GM18907 (cell line): ENCODE measurements at regions not wholly inside any gene's neighbourhood (a gene's known extent, or its start where the extent isn't known, plus 50 kb on each side); places are given as distances from the start of the nearest gene placed in this dataset.
"Not testable (repeated sequence)": the region's sequence is repeated elsewhere in the genome, so short reads cannot be mapped to it uniquely, and the experiment has no call there.

Experiments
- ATAC-seq: cut with Tn5 transposase; IDR thresholded peaks from one replicate; pipeline ENCODE4 v1.9.1; 2021; ENCODE audit warnings: mild to moderate bottlenecking, moderate library complexity; ENCODE audit not compliant: unreplicated experiment

DNA sequence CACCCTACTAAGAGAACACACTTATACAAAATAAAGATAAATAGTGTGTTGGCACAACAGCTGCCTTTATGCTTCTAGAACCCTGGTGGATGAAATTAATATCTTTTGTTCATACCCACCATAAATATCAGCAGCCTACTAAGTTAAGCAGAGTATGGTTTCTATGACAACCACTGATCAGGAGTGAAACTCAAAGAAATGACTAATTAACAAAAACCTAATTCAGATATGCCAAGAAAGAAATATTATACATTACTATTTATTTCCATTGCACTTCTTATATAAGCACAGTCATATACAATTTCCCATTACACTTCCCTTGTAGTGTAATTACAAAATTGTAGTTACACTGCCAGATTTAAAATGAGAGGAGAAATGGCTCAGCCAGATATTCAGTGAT, 164.1 kb upstream of the CDKN3 start:
- no peak for ATAC-seq

DNA sequence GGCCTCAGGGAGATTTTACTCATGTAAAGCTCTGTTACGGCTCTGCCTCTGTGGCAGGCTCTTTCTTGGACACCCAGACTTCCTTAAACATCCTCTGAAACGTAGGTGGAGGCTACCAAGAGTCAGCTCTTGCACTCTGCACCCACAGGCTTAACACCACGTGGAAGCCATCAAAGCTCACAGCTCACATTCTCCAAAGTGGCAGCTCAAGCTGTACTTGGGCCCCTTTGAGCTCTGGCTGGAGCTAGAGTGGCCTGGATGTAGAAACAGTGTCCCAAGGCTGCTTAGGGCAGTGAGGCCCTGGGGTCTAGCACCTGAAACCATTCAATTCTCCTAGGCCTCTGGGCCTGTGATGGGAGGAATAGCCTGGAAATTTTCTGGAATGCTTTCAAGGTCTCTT, 155.3 kb upstream of the CDKN3 start:
- no peak for ATAC-seq

DNA sequence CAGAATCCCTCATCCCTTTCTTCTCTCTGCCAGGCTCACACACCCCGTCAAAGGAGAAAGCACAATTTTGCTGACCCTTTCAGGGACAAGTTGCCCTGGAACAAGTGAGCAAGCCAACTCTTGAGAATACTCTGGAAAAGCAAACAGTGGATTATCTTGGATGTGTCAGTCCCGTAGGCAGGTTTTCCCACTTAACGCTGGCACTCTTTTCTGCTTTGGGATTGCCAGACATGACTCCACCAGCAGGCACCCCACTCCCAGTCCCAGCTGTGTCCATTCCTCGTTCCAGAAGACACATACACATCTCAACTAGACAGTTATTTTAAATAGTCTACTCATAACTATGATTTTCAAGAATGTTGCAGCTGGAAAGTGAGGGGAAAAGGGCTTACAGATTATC, 145.5 kb upstream of the CDKN3 start:
- no peak for ATAC-seq

DNA sequence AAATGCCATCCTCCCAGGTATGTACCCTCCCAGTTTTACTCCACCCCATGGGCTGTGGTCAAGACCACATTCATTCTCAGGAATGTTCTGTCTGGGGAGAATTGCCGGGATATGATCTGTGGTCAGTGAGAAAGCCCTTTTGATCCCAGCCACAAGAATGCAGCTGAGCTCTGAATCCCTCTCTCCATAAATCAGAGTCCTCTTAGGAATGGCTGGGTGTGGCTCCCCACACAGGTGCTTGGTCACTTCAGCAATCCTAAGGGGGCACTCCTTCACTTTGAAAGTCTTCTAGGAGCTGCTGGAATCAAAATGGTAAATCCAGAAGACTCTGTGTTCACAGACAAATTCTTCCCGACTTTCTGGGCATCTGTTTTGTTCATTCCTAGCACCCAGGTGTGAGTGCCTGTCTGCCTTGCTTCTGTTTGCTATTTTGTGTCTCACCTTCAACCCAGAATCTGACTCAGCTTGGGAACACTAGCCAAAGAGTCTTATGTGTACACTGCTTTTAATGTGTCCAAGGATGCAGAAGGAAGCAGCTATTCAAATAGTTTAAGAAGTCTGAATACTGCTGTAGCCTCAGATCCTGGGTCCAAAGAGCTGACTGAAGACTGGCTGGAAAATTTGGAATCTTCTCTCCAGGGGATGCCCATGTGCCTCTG, 144.6 kb upstream of the CDKN3 start:
- ATAC-seq, result no peak

DNA sequence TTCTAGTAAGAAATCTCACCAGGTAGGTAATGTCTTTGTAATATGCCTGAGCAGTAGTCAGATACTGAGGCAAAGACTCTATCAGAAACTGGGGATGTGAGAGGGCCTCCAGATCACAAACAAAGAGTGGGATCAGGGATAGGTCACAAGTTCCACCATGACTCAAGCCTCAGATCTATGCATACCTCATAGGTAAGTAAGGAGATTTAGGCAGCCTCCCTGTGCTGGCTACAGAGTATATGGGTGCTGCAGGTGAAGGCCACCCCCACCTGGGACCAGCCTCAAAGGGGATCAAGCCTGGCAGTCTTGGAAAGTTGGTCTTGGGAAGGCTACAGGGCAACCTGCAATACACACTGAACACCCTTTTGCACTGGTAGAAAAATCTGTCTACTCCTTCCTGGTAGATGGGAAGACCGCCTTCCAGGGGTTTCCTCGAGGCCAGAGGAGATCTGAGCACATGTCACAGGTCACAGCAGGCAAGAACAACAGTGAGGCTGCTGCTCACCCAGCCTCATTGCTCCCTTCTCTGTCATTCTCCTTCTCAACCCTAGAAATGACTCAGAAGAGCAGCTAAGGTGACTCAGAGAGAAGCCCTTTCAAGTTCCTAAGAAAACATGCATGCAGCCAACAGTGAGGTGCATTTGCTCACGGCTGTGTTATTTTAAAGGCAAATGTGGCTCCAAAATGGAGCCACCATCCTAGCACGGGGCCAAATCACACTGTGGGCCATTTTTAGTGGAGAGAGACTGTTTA, 143.4 kb upstream of the CDKN3 start:
- no peak for ATAC-seq

DNA sequence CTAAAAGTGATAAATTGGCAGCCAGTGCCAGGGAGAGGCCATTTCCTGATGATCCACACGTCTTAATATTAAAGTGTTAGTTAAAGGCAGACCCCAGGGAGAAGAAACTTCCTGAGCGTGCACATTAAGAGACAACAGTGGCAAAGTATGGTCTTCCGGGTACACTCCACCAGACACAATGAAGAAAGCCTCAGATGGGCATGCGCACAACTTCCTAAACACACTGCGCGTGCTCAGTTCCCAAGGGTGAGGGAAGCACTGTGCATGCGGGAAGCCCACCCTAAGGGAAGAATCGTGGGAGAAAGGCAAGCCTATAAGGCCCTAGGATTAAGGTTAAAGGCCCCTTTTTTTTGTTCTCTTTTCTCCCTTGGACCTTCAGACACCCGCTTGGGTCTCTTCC, 140.7 kb upstream of the CDKN3 start:
- ATAC-seq, result no peak

DNA sequence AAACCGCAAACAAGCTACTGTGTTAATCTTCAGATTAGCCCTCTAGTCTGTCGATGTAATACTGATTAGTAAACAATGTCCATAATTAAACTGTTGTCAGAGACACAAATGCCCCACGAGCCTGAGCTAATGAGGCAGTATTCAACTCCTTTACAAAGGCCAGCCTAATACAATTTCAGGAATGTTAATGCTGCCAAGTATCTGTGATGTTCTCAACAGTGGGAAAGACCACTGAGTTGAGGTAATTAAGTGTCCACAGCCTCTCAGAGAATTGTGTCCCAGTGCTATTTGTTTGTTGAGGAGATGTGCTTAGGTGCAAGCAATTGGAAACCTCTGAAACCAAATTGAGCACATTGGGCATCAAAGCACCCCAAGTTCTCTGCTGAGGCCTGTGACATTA, 139.4 kb upstream of the CDKN3 start:
- no peak for ATAC-seq

DNA sequence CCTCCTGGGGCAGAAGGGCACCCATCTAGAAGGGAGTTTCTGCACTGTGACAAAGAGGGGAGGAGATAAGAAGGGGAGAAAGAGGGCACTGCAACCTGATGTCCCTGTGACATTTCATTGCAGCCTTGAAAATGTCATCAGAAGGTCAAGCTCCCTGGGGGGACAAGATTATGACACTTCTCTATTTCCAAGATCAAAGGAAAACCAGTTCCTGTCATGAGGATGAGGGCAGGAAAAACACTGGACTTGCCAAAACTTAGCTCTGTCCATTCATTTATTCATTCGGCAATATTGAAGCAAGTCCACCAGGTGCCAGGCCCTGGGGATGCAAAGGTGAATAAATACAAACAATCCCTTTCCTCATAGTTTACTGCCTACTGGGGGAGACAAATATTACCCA, 138.4 kb upstream of the CDKN3 start:
- ATAC-seq, result no peak

DNA sequence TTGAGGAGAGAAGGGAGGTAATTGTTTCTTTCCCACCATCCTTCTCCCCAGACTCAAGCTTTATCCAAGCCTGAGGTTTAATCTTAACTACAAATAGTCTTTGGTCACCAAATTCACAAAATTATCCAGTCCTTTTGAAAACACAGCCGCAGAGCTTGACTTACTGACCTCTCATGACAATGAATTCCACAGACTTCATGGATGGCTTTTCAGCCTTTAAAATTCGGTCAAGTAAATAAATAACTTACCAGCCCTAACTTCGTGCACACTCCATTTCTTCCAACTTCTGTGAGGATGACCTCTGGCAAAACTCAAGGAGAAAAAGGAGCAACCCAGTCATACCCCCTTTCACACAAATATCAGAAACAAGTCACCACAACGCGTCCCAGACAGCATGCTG, 137.0 kb upstream of the CDKN3 start:
- ATAC-seq, result no peak

DNA sequence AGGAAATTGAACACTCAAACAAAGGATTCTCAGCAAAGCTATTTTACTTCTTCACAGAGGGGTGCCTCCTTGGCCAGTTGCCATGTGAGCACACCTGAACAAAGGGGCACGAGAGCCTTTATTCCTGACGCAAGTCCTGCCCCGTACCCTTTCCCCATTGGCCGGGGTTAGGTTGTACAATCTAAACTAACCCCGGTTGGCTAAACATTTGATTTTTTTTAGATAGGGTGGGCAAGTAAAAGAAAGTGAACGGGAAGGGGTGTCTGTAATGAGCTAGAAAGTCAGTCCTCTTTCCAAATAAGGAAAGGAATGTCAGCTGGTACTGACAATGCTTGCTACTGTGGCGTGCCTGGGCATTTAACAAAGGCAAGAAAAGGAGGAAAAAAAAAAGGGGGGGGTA, 135.5 kb upstream of the CDKN3 start:
- ATAC-seq, result no peak

DNA sequence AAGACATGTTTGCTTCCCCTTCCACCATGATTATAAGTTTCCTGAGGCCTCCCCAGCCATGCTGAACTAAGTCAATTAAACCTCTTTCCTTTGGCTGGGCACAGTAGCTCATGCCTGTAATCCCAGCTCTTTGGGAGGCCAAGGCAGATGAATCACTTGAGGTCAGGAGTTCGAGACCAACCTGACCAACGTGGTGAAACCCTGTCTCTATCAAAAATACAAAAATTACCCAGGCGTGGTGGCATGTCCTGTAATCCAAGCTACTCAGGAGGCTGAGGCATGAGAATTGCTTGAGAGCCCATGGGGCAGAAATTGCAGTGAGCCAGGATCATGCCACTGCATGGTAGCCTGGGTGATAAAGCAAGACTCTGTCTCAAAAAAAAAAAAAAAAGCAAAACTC, 130.2 kb upstream of the CDKN3 start:
- not testable (repeated sequence) for ATAC-seq

DNA sequence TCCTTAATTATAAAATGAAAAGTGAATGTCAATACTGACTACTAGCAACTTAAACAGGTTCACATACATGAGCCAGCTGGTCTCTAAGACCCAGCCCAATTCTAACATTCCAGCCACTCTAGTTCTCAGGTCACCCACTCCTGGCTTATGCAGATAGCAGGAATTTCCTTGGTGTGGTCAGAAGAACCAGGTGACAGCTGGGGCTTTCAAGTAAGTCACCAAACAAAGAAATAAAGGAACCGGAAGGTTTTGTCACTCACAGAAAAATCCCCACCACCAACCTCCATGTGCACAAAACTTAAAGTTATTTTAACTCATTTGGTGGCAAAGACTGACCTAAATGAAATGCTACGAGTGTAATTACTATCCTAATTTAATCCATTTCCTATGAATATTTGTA, 129.6 kb upstream of the CDKN3 start:
- peak; percentile 92 for ATAC-seq

DNA sequence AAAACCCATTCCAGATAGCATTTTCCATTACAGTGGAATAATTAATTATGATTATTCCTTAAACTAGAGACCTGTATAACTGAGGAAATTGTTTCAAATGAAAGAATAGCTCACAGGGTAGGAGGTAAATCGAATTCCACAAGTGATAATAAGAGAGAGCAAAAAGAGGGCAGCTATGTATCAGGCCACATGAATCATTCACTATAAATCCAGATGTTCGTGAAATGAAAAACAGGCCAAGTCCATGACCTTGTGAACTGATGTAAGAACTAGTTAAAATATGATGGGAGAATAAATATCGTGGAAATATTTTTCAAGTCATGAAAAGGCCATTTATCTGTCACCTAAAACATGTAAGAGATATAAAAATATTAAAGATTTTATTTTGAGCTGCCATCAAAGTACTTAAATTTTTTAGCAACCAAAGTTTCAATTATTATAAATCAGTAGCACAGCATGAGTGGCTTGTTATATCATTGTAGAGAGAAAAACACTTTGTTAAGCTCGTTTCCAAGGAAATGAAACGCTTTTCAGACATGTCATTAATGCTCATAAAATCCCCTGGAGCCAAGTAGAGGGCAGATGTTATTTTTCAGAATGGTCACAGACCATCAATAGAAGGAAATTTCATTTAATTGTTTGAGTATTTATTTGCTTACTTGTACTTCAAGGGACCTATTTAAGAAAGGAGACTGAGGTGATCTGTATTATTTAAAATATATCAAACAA, 120.6 kb upstream of the CDKN3 start:
- ATAC-seq, result no peak

DNA sequence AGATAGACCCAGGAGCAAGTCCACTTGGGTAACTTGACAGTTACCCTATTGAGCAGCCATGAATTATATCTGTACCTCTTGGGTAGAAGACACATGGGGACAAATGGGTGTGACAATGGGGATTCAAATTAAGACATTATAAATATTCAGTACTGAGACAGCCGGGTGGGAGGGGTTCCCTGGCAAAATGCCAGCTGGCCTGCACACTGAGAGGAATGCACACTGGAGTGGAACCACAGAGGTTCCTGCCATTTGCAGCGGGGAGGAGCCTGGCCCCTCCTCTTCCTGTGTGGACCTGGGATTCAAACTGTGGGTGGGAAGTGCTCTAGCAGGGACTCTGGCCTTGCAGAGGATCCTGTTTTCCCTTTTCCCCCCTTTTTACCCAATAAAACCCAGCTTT, 118.7 kb upstream of the CDKN3 start:
- no peak for ATAC-seq

DNA sequence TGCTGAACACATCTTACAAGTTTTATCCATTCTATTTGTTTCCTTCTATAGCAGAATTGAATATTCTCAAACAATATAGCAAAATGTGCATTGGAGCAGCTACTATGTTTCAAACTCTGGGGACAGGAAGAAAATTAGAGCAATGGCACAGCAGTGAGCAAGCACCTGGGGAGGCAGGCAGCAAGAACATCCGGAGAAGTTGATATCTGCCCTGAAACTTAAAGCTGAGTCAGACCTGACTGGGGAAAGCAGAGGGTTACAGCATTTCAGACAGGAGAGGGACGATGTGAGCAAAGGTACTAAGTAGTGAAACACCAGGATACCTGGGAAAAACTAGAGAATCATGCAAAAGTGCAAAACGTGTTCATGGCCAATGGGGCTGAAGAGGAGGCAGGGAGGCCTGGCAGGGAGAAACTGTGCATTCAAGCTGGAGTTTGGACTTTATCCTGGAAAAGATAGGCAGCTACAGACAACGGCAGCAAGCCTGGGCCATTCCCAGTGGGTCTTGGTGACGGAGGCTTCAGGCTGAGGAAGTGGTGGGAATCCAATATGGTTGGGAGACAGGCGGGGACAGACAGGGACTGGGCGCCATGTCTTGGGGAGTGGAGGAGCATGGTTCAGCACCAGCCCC, 118.0 kb upstream of the CDKN3 start:
- ATAC-seq, result no peak

DNA sequence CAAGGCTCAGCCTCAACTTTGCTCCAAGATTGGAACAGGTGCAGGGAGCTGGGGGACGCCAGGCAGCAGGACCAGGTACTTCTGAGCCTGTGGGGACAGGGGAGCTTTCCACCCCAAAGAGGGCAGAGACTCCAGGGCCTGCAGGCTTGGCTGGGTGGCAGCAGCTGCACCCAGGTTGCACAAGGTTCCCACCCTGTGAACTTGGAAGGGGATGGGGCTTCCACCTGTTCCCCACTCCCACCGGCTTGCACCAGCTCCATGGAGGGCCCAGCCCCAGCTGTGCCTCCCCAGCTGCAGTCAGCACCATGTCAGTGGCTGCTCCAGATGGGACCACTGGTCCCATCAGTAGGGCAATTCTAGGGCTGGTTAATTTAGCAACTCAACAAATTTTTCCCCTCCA, 114.0 kb upstream of the CDKN3 start:
- ATAC-seq, result no peak

DNA sequence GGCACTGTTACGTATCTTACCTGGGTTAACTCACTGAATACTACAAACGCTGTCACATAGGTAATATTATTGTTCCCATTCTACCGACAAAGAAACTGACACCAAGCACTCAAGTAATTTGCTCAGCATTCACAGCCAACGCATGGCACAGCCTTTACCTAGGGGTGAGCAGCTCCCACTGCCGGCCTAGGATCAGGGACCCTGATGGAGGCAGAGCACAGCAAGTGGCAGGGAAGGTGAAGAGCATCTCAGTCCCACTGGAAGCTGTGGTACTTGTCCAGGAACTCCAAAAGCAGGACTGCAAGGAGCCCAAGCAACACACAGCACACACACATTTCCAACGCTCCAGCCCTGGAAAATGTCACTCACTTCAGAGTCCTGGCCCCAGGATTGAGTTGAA, 111.8 kb upstream of the CDKN3 start:
- ATAC-seq, result no peak

DNA sequence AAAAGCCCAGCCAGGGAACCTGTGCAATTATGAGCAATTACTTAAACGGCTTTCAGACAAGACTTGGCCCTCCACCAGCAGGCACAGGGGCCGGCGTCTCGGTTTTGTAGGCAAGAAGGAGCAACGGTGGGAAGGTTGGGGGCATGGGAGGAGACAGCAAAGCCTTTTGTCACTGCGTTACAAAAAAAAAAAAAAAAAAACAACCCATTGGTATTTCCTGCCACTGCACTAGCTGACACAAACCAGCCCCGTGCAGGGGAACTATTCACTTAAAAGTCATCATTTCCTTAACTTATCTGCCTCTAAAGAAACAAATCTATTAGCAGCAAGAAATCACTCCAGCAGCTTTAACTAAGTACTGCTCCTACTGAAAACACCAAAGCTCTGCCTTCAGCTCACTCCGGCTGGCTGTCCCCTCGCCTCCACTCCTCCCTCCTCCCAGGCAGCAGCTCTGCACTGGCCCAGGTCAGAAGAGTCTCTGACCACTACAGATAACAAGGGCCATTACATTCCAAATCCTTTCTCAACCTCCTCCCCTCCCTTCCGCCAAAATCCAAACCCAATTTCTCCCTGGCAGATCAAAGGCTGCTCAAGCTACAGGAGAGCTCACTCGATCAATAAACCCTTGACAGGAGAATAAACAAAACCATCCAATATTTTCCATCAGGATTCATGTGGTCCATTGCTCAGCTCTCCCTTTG, 105.2 kb upstream of the CDKN3 start:
- no peak for ATAC-seq

DNA sequence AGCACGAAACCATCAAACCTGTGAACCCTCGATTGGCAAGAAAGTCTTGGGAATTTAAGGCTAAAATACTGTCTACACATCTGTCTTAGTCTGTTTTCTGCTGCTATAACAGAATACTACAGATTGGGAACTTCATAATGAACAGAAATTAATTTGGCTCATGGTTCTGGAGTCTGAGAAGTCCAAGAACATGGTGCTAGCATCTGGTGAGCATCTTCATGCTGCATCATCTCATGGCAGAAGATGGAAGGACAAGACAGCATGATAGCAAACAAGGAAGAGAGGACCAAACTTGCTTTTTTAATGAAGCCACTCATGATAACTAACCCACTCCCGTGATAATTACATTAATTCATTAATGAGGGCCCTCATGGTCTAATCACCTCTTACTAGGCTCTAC, 102.0 kb upstream of the CDKN3 start:
- ATAC-seq, result no peak

DNA sequence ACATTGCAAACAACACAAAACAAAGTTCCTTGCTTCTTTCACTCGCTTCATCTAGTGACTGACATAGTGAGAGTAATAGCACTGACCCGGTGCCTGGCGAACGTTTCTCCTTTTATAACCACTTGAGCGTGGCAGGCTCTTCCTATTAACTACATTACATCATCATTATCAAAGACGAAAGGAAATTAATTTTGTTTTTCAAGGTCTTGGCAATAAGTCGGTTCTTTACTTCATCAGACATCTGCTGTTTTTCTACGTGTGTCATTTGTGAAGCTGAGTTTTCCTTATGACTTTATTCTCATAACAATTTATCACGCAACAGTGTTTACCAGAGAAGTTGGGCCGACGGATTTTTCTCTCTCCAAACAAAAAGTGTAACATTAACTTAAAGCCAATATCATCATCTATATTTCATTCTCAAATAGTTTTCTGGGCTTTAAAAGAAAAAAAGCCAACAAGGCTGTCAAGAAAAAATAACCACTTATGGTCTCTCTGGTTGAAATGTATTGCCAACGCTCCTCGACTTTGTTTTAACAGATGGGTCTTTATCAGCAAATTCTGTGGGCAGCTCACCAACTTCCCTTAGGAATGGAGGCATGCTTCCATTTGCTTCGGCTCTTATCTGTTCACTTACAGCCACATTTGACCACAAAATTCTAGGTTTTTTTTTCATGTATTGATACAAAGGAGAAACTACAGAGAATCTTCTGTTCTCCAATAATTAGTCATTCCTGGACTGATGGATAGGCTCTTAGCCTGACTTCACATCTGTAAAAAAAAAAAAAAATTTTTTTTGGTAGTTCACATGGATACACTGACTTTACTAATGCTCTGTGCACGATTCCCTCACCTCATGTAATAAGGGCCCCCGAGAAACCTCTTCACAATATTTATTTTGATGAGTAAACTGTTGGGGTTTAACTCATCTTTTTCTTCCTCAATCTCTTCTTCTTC, 97.1 kb upstream of the CDKN3 start:
- ATAC-seq, result no peak
